GM12878 (cell line): ENCODE measurements at regions not wholly inside any gene's neighbourhood (a gene's known extent, or its start where the extent isn't known, plus 50 kb on each side); places are given as distances from the start of the nearest gene placed in this dataset.

Experiments used
- CEBPB ChIP-seq, 2 experiments: fragments of 150-350 bp in 1 of 2; IDR thresholded peaks; 2 replicates each; pipeline ENCODE4 v1.6.1; 2012 to 2014; ENCODE audit warnings: low read depth in 2 of 2, low read length in 2 of 2, borderline replicate concordance in 1 of 2, inconsistent platforms in 1 of 2
- LARP7 ChIP-seq: fragments of 450-650 bp; IDR thresholded peaks from 2 replicates; pipeline ENCODE4 v1.6.1; 2017; ENCODE audit warnings: mild to moderate bottlenecking
- NR2C1 ChIP-seq: fragments of 450-650 bp; IDR thresholded peaks from 2 replicates; pipeline ENCODE4 v1.6.1; 2017; ENCODE audit warnings: antibody characterized with exemption, mild to moderate bottlenecking, moderate library complexity
- NRF1 ChIP-seq: conservative IDR thresholded peaks from 2 replicates; pipeline ENCODE4 v1.6.1; 2011; ENCODE audit warnings: mild to moderate bottlenecking, low read depth, low read length, improper control_type of control experiment
- REST ChIP-seq: IDR thresholded peaks from 2 replicates; pipeline ENCODE4 v1.6.1; 2012; ENCODE audit warnings: mild to moderate bottlenecking, low read depth, low read length
- ZNF24 ChIP-seq: fragments of 450-650 bp; IDR thresholded peaks from 2 replicates; pipeline ENCODE4 v1.6.1; 2017; ENCODE audit warnings: antibody characterized with exemption, mild to moderate bottlenecking
- ZNF687 ChIP-seq: fragments of 450-650 bp; IDR thresholded peaks from 2 replicates; pipeline ENCODE4 v1.6.1; 2017; ENCODE audit warnings: mild to moderate bottlenecking, moderate library complexity

- TF ChIP-seq ZNF687, result no peak
- no peak for TF ChIP-seq NRF1
- no peak for TF ChIP-seq NR2C1
- TF ChIP-seq REST, result no peak
- no peak for TF ChIP-seq LARP7
- TF ChIP-seq ZNF24, result no peak
- no peak for TF ChIP-seq CEBPB (IDR thresholded peaks at IDR 0.05; ENCODE audit: borderline replicate concordance in 1 of 2, low read depth in 2 of 2, low read length in 2 of 2)
Observed at GRCh38 chr5:61831736-61832135, 474.3 kb upstream of the KIF2A start (continued).
